NCI-H1105 treated with DMSO at 0.1 percent for 48 hours (cell line): ENCODE measurements at regions not wholly inside any gene's neighbourhood (a gene's known extent, or its start where the extent isn't known, plus 50 kb on each side); places are given as distances from the start of the nearest gene placed in this dataset.
A peak's percentile ranks its signal among the peaks of the same experiment; 100 is the strongest.

Experiments used
- DNase-seq: peaks from one replicate; lab custom pipeline; 2025; lab: John Stamatoyannopoulos, UW

DNA sequence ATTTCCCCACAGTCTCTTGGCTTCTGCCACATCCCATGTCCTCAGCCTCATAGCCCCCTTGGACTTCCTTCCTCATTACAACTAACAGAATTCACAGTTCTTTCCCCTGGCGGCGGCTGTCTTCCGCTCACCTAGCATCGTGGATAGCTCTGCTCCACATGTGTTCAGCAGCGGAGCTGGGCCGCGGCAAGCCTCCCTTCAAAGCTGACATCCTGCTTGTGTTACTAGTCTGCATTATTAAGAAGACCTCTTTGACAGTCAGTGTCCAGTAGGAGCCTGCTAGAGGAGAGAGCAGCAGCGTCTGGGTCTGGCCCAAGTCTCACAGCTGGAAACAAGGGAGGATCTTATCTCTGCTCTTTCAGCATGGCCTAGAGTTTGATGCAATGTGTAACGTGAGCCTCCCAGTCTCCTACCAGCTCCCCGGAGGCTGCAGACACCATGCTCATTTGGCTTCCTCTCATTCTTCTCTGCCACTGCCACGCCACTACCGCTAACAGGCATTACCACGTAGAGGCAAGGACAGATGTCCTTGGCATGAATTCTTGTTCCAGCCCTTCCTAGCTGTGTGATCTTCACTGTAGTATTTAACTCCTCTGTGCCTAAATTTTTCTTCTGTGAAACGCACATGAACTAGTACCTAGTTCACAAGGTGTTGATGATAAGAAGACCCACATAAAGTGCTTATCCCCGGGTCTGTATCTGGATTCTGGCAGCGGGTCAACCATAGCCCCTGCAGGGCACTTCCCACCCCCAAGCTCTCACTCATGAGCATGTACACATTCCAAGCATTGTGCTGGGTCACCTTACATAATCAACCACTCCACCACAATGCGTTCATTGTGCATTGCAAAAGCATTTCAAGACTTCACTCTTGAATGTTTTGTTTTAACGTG lies 107.1 kb upstream of the BACH2 start:
- no peak for DNase-seq

DNA sequence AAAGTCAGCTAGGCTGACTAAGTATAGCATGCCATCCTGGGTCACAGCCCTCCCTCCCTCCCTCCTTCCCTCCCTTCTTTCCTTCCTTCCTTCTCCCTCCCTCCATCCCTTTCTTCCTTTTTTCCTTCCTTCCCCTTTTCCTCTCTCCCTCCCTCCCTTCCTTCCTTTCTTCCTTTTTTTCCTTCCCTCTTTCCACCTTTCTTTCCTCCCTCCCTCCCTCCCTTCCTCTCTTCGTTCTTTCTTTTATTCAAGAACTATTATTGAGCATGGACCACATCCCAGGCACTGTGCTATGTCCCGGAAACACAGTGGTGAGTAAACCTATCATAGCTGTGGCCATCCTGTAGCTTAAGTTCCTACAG lies 106.2 kb upstream of the BACH2 start:
- DNase-seq = no peak

DNA sequence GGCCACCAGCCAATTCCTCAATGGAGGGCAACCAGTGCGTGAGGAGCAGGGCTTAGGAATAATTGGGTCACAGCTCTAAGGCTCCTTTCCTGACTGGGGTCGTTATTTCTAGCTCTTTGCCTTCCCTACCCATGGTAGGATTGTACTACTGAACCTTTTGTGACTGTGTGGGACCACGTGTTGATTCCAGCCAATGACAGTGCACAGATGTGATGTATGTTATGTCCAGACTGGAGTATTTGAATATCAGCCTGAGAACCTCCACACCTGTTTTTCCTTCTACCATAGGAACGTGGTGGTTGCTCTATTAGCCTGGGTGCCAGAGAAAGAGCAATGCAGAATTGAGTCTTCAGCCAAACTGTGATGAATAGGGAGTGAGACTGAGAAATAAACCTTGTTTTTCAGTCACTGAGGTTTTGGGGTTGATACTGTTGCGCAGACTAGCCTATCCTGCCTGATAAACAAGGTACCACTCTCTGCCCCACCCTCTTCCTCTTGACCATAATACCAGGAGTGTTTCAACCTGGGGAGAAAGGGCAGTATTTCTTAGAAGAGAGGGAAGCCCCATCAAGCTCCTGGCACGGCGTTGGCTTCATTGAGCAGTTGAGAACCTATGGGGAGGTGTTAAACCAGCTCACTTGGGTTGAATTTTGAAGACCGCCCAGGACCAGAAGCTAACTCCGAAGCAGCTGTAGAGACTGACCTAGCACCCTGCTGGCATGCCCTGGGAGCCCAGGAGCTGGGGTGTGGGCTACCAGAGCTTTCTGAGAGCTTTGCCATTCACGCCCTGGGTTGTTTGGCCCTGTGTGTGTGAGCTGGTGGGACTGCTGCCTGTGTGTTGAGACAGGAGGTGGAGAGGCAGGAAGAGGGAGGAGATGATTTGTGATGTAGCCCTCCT lies 105.5 kb upstream of the BACH2 start:
- no peak for DNase-seq

DNA sequence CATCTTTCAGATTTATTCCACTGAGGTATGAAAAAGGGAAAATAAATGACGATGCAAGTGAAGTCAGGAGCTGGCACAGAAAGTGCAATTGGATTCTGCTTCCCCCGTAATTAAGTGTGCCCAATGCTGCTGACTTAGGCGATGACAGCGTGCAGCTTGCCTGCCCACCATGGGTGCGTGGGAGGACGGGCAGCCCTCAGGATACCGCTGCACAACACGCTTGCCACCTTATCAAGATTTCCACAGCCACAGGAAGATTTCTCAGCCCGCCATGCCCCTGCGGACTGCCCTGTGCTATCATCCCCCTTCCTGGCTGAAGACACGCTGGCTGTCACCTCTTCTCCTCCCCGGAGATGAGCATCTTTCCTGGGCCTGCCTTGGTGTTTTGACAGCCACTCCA lies 103.3 kb upstream of the BACH2 start:
- no peak for DNase-seq

DNA sequence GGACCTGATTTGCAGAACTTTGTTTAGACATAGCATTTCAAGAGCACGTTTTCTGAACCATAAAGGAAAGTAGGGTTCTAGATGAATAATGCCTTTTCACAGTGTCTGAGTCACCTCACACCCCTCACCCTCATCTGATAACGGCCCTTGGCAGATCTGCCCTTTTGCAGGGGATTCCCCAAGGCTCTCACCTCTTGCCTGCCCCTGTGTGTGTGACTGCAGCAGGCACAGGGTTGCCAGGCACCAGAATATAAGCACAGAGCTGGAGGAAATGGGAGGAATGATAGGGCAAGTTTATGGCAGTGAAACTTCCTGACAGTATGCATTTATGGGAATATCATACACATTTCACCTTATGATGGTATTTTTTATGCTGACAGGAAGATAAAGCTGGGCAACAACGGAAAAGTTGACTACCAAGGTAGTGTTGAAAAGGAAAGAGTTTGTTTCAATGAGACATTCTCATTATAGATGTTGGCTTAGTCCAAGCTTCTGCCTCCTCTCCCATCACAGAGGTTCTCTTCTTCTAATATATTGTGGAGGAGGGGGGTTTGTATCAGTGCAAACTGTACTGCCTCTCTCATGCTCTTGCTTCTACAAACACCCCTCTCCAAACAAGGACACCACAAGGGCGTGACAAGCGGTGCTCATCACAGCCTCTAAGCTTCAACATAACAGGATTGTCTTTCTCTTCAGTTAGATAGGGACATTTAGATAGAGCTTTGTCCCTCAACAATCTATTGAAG lies 101.5 kb upstream of the BACH2 start:
- DNase-seq = no peak

DNA sequence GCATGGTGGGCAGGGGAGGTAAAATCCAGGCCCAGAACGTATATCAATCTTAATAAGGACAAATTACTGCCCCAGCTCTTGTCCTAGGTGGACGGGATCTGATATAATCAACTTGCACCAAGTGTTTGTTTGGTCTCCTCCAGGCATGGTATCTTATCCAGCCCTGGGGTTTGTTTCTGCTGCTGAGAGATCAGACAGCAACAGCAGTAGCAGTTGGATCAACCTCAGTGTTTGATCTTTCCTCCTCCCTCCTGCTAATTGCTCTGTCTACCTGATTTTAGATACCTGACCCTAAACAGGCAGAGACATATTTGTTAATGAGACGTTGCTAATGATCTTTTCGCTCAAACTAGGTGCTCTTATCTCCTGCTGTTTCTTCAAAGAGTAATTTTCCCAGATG lies 100.4 kb upstream of the BACH2 start:
- DNase-seq = no peak

DNA sequence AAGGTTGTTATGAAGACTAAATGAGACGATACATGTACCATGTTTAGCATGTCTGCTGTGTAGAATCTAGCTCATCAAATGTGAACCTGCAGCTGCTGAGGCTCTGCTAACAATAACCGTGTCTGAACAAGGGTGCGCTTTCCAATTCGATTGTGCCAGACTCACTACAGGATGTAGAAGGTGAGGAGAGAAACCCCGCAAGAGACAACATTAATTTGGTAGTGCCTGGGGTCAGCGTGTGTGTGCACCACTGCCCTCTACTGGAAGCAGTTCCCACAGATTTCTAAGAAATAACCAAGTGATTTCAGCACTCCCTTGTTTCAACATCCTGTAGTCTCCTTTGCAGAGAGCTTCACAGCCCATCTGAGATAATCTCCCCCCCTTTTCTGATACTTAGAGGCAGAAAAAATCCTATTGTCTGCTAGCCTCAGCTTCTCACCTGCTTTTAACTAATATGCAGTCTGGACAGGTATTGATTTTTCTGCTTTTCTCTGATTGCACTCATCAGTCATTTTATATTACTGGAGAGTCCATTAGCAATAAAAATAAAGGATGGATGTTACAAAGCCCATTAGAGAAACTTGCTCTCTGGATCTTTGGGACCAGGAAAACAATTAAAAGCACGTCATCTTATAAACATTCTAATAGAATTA lies 96.7 kb upstream of the BACH2 start:
- DNase-seq = peak; percentile 74

DNA sequence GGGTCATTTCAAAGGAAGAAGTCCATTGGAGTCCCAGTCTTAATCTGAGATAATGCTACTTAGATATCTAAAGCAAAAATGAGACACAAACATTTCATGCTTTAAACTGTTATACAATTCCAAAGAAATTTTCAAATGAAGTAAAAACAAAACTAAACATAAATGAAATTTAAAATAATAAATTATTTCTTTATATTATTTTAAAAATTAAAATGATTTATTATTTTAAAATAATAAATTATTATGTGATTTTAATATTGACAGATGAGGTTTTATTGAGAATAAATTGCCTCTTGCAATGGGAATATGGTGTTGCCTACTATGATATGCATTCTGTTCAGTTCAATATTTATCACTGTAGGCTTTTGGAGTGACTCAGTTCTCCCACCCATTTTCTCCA lies 93.7 kb upstream of the BACH2 start:
- DNase-seq = no peak

DNA sequence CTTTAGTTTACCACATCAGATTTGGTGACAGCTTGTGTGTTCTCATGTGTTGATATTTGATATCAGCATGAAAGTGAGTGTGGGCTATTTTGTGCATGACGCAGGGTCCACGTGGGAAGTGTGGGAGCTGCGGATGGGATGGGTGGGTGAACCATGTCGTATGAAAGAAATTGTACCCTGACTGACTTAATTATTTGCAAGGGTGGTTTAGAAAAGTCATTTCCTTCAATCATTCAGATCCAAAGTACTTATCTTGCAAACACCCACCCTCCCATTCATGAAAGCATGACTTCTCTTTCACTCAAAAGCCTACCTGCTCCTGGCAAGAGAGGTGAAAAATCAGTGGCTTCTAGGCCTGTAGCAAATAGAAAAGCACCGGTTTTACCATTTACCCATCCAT lies 91.8 kb upstream of the BACH2 start:
- no peak for DNase-seq

DNA sequence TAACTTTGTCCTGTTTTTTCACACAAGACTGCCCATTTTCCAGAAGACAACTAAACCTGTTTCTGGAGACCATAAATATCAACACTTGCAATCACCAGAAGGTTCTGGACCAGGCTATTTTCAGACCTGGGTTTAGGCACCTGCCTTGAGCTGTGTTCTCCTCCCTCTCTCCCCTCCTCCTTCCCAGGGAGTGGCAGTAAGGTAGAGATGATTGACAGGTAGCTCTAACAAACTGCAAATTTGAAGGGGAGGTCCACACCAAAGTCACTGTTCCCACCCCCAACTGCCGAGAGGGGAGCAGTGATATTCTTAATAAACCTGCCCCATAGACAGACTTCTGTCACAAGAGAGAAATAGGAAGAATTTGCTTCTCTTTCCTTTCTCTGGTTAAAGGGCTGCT lies 91.2 kb upstream of the BACH2 start:
- no peak for DNase-seq

DNA sequence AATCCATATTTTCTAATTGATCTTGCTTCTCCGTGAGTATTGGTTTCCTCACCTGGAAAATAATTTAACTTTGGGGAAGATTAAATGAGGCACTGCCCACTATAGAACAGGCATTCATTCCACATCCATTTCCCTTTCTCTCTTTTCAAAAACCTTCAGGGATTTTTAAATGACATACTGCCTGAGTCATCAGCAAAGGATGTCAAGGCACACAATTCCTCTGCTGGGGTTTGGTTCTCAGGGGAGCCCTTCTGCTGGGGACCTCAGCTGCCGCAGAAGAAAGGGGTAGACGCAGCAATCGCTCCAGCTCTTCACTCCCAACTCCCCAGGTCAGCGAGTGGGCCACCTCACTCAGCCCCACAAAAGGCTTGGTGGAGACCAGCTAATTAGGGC lies 90.7 kb upstream of the BACH2 start:
- DNase-seq = no peak

DNA sequence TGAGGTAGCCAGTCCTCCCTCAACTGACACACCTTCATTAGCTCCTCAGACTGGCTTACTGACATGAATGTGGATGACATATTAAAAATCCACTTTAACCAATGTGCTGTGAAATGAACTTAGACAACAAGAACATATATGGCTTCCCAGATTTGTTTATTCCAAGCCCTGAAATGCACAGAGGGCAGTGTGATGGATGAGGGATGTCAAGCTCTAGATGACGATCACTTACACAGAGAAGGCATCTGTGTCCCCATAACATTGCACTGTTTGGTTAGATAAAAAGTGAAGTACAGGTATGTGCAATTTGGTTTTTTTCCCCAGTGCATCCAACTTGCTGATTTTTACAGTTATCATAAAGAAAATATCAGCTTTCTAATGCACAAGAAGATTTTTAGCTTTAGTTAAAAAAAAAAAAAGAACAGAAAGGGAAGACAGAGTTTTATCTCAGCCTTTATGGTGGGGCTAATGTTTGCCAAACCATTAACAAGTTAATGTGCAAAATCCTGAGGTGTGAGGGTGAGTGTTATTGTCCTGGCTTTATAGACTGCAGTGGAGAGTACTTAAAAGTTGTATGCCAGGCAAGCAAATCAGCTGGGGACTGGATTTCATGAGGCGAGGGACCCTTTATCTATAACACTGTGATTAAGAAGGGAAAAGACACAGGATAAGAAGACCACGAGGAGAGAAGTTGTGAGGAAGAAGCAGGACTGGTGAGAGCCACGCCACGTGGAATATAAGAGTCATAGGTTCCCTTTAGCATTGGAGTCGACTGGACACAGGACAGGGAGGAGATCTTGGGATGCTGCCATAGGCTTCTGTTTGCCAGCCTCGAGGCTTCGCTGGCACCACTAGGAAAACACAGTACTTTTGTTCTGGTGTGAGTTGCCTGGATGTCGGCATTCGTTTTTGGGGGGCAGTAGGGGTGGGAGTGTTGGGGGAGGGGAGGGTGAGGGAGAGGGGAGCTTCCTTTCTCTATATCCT lies 90.0 kb upstream of the BACH2 start:
- DNase-seq = no peak

DNA sequence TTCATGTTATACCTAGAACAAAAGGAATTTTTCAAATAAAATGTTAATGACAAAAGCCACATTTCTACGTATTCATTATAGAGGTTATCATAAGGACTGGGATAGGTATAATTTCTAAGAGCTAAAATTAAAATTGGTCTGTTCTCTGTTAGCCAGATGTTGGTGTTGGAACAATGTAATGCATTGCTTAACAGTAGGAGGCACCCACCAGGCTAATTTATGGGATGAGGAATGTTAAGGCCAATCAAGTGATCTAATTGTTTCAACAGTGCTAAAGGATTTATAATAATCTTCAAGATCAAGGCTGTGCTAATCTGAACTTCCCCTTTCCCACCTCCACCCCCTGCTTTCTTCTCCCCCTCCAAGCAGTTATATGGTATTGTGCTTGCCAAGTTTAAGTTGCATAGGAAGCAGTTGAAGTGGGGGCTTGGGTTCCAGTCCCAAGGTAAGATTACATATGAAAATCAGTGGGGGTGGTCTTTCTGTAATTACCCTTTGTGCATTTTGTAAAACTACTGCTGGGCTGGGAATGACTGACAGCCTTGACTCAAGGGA lies 89.2 kb upstream of the BACH2 start:
- DNase-seq = no peak

DNA sequence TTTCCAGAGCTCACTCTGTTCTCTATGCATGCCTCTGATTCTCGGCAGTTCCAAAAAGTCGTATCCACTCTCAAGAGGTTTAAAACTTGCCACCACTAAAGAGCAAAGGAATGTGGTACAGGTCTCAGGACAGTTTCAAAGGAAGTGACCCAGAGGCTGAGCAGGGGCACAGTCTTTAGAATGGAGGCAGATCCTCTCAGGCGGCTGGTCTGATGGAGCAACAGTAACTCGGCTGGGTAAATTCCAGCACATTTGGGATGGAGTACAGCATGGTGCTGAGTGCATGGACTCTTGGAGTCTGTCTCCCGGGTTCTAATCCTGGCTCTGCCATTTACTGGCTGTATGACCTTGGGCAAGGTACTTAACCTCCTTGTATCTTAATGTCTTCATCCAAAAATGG lies 88.1 kb upstream of the BACH2 start:
- no peak for DNase-seq

DNA sequence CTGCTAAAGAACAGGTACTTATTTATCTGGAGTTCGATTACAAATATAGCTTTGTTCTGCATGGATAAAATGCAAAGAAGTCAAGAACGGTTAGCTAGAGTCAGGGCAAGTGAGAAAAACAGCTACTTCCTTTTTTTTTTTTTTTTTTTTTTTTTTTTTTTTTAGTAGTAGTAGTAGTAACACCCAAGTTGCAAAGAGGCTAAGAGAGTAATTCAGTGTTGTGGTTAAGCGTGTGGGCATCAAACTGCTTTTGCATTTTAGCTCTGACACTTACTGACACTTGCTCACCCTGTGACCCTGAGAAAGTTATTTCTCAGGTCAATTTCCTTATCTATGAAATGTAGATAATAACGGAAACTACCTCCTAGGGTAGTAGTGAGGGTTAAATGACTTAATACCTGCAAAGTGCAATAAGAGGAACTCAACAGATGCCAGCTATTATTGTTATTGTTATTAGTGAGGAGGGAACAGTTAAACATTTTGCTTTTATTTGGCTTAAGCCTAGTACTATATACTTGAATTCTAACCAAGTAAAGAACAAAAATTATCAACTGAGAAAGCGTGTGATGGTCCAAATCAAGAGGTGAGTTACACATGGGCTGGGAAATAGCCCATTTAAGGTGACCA lies 86.7 kb upstream of the BACH2 start:
- DNase-seq = no peak

DNA sequence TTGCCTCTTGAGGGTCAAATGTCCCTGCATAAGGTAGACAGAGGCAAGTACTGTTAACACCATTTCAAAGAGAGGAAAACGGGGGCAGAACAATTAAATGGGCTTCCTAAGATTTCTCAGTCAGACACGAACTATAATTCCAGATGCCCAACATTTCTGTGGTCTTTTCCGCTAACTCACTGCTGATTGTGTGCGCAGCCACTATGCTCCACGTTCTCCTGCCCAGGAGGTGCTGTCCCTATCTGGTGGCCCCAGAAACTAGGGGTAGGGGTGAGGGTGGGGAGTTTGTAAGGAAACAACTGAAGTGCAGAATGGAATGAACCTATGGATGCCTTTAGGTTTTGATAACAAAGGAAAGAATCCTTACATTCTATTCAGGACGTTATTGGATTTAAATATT lies 86.1 kb upstream of the BACH2 start:
- DNase-seq = no peak

DNA sequence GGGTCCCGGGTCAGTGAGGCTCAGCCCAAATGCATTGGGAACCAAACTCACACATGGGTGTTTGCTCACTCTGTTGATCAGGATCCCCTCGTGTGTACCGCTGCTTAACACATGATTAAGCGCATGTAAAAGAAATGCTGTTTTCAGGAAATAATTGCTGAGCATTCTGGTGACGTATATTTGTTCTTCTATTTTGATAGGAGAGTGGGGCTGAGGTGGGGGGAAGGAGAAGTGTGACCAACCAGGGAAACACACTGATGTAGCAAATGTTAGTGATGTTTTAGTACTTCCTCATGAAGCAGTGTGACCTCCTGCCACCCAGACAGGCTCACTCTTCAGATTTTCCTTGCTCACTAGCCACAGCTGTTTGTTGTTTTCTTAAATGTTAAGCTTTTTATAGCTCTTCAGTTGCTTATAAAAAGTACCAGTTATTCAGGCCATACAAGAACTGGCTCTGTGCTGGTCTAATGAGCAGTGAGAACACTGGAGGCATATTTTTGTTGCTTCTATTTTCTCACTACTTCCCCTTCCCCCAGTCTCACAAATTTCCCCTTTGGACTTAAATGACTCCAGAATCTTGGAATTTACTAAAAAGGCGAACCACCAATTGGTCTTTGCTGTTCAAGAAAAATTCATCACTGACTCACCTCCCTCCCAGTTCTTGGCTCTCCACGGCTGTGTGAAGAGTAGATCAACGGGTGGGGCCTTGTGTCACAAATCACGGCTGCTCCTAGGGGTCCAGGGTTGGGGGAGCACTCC lies 79.2 kb upstream of the BACH2 start:
- DNase-seq = no peak

DNA sequence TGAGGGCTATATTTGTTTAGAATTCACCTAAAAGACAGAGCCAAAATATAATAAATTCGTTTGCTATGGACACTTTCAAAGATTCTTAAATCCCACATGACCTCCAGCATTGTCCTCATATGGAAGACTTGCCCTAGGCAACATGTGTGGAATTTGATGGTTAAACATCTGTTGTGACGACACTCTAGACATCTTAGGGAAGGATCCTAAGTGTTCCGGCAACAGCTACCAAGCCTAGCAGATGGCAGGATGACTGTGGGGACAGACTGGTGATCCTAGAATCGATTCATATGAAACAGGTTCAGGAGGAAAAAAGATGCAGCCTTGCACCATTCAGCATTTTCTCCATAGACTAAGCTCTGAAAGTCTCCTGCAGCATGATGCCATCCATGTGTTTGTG lies 77.6 kb upstream of the BACH2 start:
- no peak for DNase-seq

DNA sequence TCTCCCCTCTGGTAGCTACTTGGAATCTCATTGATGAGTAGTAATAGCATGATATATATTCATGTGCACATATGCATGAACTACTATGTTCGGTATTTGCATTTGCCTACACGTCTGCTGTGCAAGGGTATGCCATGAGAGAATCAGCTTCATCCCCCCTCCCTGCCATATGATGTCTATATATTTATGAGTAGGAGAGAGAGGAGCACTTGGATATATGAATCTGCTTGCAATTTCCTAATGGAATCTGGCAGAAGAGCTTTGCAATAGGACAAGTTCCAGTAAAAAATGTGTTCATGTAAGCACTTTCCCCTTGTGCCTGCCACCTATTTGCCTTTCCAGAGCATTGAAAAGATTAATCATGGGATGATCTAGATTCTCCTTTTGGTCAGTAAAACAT lies 76.2 kb upstream of the BACH2 start:
- no peak for DNase-seq
